ENCODE measurements at regions not wholly inside any gene's neighbourhood (a gene's known extent, or its start where the extent isn't known, plus 50 kb on each side); places are given as distances from the start of the nearest gene placed in this dataset.

DNA sequence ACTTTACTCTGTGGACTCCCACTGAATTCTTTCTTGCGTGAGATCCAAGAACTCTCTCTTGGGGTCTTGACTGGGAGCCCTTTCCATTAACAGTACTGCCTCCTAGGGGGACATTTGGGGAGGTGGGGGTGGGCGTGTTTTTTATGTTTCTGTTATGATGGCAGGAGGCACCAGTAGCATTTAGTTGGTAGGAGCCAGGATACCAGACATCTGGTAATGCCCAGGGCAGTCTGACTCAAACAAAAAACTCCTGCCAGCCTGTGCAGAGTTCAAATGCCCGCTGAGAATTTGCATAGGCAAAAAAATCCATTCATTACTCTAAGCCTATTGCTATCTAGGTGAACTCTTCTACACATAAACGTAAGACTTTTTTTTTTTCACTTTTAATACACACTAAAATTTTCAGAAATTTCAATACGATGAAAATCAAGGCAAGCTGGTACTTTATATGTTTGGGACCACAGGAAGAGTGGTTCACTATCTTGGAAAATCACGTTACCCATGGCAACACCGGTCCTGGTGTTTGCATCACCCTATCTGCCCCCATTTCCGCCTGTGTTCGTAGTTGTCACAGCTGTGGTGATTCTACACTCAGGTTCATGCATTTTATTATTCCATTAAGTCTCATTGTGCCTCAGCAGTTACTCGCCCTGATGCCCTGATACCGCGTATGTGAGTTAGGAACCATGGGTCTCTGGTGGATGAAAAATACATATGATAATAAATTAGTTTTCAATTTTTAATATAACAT, 121.1 kb upstream of the XYLT1 start:
- DNase-seq (ENCODE audit: low spot score) (no peak), ATAC-seq (ENCODE audit: low FRiP score) (no peak)
- TF ChIP-seq, protein P1, sequence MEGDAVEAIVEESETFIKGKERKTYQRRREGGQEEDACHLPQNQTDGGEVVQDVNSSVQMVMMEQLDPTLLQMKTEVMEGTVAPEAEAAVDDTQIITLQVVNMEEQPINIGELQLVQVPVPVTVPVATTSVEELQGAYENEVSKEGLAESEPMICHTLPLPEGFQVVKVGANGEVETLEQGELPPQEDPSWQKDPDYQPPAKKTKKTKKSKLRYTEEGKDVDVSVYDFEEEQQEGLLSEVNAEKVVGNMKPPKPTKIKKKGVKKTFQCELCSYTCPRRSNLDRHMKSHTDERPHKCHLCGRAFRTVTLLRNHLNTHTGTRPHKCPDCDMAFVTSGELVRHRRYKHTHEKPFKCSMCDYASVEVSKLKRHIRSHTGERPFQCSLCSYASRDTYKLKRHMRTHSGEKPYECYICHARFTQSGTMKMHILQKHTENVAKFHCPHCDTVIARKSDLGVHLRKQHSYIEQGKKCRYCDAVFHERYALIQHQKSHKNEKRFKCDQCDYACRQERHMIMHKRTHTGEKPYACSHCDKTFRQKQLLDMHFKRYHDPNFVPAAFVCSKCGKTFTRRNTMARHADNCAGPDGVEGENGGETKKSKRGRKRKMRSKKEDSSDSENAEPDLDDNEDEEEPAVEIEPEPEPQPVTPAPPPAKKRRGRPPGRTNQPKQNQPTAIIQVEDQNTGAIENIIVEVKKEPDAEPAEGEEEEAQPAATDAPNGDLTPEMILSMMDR (IDR thresholded peaks at IDR 0.05) = no peak

DNA sequence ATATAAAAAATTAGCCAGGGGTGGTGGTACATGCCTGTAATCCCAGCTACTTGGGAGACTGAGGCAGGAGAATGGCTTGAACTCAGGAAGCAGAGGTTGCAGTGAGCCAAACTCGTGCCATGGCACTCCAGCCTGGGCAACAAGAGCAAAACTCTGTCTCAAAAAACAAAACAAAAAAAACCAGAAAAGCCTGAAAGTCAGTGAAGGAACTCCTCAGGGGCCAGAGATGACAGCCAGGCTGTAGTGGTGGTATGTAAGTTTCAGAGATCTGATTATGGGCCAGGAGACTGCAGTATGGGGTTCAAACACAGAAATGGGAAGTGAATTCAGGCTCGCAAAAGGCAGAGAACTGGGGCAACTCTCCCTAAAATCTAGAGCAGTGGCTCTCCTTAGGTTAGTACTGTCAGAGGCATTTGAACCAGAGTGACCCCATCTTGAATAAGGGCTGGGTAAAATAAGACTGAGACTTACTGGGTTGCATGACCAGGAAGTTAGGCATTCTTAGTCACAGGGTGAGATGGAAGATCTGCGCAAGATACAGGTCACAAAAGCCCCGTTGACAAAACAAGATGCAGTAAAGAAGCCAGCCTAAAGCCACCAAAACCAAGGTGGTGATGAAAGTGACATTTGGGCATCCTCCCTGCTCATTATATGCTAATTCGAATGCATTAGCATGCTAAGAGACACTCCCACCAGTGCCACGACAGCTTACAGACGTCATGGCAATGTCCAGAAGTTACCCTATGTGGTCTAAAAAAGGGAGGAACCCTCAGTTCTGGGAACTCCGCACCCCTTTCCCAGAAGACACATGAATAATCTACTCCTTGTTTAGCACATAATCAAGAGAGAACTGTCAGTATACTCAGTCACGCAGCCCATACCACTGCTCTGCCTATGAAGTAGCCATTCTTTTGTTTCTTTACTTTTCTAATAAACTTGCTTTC, 120.2 kb upstream of the XYLT1 start:
- DNase-seq (ENCODE audit: low spot score) (no peak), ATAC-seq (ENCODE audit: low FRiP score) (peak; percentile 66)
- TF ChIP-seq, protein P1 (IDR thresholded peaks at IDR 0.05) = no peak

DNA sequence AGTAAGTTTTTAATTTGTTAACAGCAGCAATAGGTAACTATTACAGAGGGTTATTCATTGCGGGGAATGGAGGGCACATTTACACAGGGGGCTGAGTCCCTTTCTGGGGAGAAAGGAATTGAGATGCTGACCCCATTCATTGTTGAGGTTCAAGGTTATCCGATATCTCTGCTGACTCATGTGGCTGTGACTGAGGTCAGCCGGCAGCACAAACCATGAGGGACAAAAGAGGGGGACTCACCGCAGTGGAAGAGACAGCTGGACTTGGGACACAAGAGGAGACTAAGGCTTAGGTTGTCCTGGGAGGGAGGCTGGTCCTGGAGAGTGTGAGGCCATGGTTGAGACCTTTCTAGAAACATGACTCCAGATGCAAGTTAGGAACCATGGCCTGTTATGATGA, 119.1 kb upstream of the XYLT1 start:
- ATAC-seq (ENCODE audit: low FRiP score) (no peak), DNase-seq (ENCODE audit: low spot score) (no peak)
- TF ChIP-seq, protein P1 (IDR thresholded peaks at IDR 0.05) = no peak

DNA sequence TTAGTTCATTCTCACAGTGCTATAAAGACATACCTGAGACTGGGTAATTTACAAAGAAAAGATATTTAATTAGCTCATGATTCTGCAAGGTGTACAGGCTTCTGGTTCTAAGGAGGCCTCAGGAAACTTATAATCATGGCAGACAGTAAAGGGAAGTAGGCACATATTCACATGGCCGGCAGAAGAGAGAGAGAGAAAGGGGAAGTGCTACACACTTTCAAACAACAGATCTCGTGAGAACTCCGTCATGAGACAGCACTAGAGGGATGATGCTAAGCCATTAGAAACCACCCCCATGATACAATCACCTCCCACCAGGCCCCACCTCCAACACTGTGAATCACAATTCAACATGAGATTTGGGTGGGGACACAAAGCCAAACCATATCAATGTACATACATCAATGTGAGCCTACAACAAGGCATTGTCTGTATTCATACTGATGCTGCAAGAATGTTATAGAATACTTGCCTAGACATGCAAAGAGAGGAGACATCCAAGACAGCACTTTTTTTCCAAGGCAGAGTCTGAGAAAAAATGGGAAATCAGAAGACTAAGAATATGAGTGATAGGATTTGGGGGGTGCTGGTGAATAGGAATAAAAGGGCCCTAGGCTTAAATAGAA, 114.8 kb upstream of the XYLT1 start:
- TF ChIP-seq, protein P1 (IDR thresholded peaks at IDR 0.05) = no peak
- DNase-seq (ENCODE audit: low spot score) = no peak
- ATAC-seq (ENCODE audit: low FRiP score) = no peak

DNA sequence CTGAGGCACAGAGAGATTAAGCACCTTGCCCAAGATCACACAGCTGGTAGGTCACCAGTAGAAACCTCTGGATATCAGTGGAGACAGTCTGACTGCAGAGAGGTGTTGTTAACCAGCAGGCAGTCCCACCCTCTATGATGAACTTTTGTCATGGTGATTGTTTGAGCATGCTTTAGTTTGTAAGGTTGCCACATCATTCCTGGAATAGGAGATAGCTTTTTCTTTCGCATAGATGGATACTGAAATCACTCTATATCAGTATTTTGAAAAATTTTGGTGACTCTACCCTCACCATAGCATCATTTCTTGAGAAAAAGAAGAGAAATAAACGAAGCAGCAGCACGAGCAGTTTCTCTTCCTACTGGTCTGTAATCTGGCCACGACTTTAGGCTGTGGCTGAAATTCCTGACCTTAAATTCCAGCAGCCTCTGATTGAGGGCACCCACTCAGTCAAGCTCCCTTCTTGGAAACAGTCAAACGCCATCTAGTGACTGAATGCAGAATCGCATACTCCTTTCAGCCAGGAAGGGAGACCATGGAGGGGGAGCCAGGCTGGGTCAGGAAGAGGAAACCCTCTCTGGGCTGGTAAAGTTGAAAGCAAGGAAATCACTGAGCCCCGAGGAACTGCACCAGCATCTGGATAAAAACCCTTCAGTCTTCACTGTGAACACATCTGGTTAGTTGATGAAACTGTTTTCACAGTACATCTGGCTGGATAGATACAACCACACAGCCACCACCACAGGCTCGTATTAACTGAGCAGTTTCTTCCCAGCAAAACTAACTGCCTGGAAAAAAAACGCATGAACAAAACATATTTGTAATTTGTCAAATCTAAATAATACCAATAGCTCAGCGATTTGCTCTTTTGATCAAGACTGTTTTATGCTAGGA, 108.5 kb upstream of the XYLT1 start:
- ATAC-seq (ENCODE audit: low FRiP score) (peak; percentile 82), DNase-seq (ENCODE audit: low spot score) (no peak)
- TF ChIP-seq, protein P1 (IDR thresholded peaks at IDR 0.05) = peak in 1 of 3 donors; percentile 23

DNA sequence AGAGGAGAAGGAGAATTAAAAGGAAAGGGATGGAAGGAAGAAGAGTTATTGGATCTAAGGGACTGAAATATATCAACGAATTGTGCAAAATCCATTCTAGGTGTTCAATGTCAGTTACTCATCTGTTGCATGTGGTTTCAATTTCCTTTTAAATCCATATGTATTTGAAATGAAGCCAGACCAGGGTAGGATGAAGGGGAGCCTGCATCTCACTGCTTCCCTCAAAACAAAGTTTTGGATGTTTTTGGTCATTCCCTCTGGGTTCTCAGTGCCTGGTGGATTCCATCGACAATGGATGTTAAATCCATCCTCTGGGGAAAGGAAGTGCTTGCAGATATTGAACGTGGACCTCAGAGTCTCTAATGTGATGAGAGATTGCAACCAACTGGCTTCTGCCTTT, 103.5 kb upstream of the XYLT1 start:
- TF ChIP-seq, protein P1 (IDR thresholded peaks at IDR 0.05) = no peak
- no peak for ATAC-seq (ENCODE audit: low FRiP score)
- no peak for DNase-seq (ENCODE audit: low spot score)
